Gastroesophageal sphincter (tissue), 4 donors: ENCODE measurements at regions not wholly inside any gene's neighbourhood (a gene's known extent, or its start where the extent isn't known, plus 50 kb on each side); places are given as distances from the start of the nearest gene placed in this dataset.

Source experiments
- ATAC-seq: fragments of 150-250 bp; one replicate; pipeline ENCODE4 v1.9.1; 2016; ENCODE audit warnings: mild to moderate bottlenecking, moderate library complexity
- H3K27ac ChIP-seq, 4 donors: fragments of 200-600 bp; sonication (generic) in 3 of 4; 1 replicate in 3 of 4; 2 replicates in 1 of 4; pipeline ENCODE4 v1.5.1; 2016 to 2019
- H3K27me3 ChIP-seq: fragments of 200-600 bp; sonication (generic); one replicate; pipeline ENCODE4 v1.5.1; 2019
- H3K36me3 ChIP-seq, 2 donors: fragments of 200-600 bp; sonication (generic); one replicate each; pipeline ENCODE4 v1.5.1; 2019; ENCODE audit warnings: control low read depth in 1 of 2
- H3K4me1 ChIP-seq, 3 donors: fragments of 200-600 bp; sonication (generic); 1 replicate in 2 of 3; 2 replicates in 1 of 3; pipeline ENCODE4 v1.5.1; 2016 to 2019; ENCODE audit warnings: control low read depth in 2 of 3
- H3K4me3 ChIP-seq, 2 donors: fragments of 200-600 bp; sonication (generic); one replicate each; pipeline ENCODE4 v1.5.1; 2019; ENCODE audit warnings: mild to moderate bottlenecking in 1 of 2, moderate library complexity in 1 of 2
- H3K9me3 ChIP-seq, 3 donors: fragments of 200-600 bp; sonication (generic); one replicate each; pipeline ENCODE4 v1.5.1; 2017 to 2019; ENCODE audit warnings: control low read depth in 2 of 3
- CTCF ChIP-seq, 4 experiments: fragments of 200-600 bp in 2 of 4; fragments of 450-650 bp in 2 of 4; sonication (generic) in 1 of 4; IDR thresholded peaks; one replicate each; pipeline ENCODE4 v1.5.1; 2017 to 2019; ENCODE audit warnings: antibody characterized with exemption in 4 of 4, mild to moderate bottlenecking in 2 of 4, moderate library complexity in 2 of 4
- EP300 ChIP-seq: sonication (generic); formaldehyde crosslinking; IDR thresholded peaks from one replicate; pipeline ENCODE4 v1.6.1; 2017; ENCODE audit warnings: antibody characterized with exemption, mild to moderate bottlenecking
- POLR2A ChIP-seq, 2 donors: fragments of 450-650 bp; IDR thresholded peaks; one replicate each; pipeline ENCODE4 v1.6.1; 2017; ENCODE audit warnings: antibody characterized with exemption in 2 of 2, mild to moderate bottlenecking in 2 of 2, moderate library complexity in 1 of 2
- POLR2AphosphoS5 ChIP-seq: sonication (generic); formaldehyde crosslinking; IDR thresholded peaks from one replicate; pipeline ENCODE4 v1.6.1; 2017; ENCODE audit warnings: antibody characterized with exemption
- WGBS, 2 donors: methylation state at CpG; one replicate each; pipeline ENCODE4 v1.1.5; 2018; ENCODE audit warnings: low coverage in 1 of 2; 5-methylcytosine and 5-hydroxymethylcytosine counted together

- no peaks in the 10 kb centered on the region for H3K4me1 ChIP-seq
- no peak overlapping the region for H3K27ac ChIP-seq
- no peak overlapping the region for H3K4me3 ChIP-seq
- no peaks in the 10 kb centered on the region for H3K36me3 ChIP-seq
- no peak for ATAC-seq
- no peaks in the 10 kb centered on the region for H3K27me3 ChIP-seq
- H3K9me3 ChIP-seq: no peaks in the 10 kb centered on the region
- 46 to 57% methylated on average over 3 to 4 of the region's 4 CpGs for WGBS, 2 donors
- TF ChIP-seq EP300 (no peak), POLR2A (IDR thresholded peaks at IDR 0.05) (no peak), POLR2AphosphoS5 (no peak), CTCF (IDR thresholded peaks at IDR 0.05) (no peak)
Measured at GRCh38 chr12:126545411-126545810, 1480.2 kb downstream of the AACS start.

GRCh38 chr12:126547905-126548304, 1482.7 kb downstream of the AACS start:
- no peak for ATAC-seq

GRCh38 chr12:126551869-126552268, 1486.6 kb downstream of the AACS start:
- Histone ChIP-seq H3K27ac (no peak overlapping the region), H3K4me3 (no peak overlapping the region), H3K4me1 (no peaks in the 10 kb centered on the region), H3K27me3 (no peaks in the 10 kb centered on the region), H3K9me3 (peaks cover 0 to 8% (median 0%) of the 10 kb centered on the region in 3 donors), H3K36me3 (no peaks in the 10 kb centered on the region)
- 49 to 56% methylated on average over 3 to 4 of the region's 4 CpGs for WGBS, 2 donors
- ATAC-seq: no peak
- TF ChIP-seq CTCF (IDR thresholded peaks at IDR 0.05) (no peak), EP300 (no peak), POLR2A (IDR thresholded peaks at IDR 0.05) (no peak), POLR2AphosphoS5 (no peak)

More at GRCh38 chr12:126547905-126548304, 1482.7 kb downstream of the AACS start:
- Histone ChIP-seq H3K27me3 (no peaks in the 10 kb centered on the region), H3K4me1 (no peaks in the 10 kb centered on the region), H3K4me3 (no peak overlapping the region), H3K27ac (no peak overlapping the region), H3K9me3 (no peaks in the 10 kb centered on the region), H3K36me3 (no peaks in the 10 kb centered on the region)
- TF ChIP-seq POLR2A (IDR thresholded peaks at IDR 0.05): no peak
- no peak for TF ChIP-seq EP300
- no peak for TF ChIP-seq CTCF (IDR thresholded peaks at IDR 0.05)
- no peak for TF ChIP-seq POLR2AphosphoS5
- 42 to 55% methylated on average over 5 to 10 of the region's 10 CpGs for WGBS, 2 donors

GRCh38 chr12:126554625-126555024, 1489.4 kb downstream of the AACS start:
- H3K27me3 ChIP-seq: no peaks in the 10 kb centered on the region
- no peak for ATAC-seq
- H3K9me3 ChIP-seq: peaks cover 0 to 8% (median 0%) of the 10 kb centered on the region in 3 donors
- H3K27ac ChIP-seq: no peak overlapping the region
- no peak overlapping the region for H3K4me3 ChIP-seq
- no peaks in the 10 kb centered on the region for H3K4me1 ChIP-seq
- no peaks in the 10 kb centered on the region for H3K36me3 ChIP-seq
- TF ChIP-seq POLR2A (IDR thresholded peaks at IDR 0.05) (no peak), EP300 (no peak), POLR2AphosphoS5 (no peak), CTCF (IDR thresholded peaks at IDR 0.05) (no peak)
- WGBS, 2 donors: 51 to 86% methylated on average over 6 of the region's 7 CpGs

- Histone ChIP-seq H3K4me3 (no peak overlapping the region), H3K27ac (no peak overlapping the region), H3K9me3 (peaks cover 0 to 8% (median 0%) of the 10 kb centered on the region in 3 donors), H3K27me3 (no peaks in the 10 kb centered on the region), H3K4me1 (no peaks in the 10 kb centered on the region), H3K36me3 (no peaks in the 10 kb centered on the region)
- 87 to 92% methylated on average over 5 of the region's 5 CpGs for WGBS, 2 donors
- no peak for ATAC-seq
- TF ChIP-seq POLR2AphosphoS5 (no peak), CTCF (IDR thresholded peaks at IDR 0.05) (no peak), EP300 (no peak), POLR2A (IDR thresholded peaks at IDR 0.05) (no peak)
Measured at GRCh38 chr12:126557659-126558058, 1492.4 kb downstream of the AACS start.
